Osteoblast (primary cell): ENCODE measurements at regions not wholly inside any gene's neighbourhood (a gene's known extent, or its start where the extent isn't known, plus 50 kb on each side); places are given as distances from the start of the nearest gene placed in this dataset.

Experiments
- DNase-seq: peaks from one replicate; pipeline ENCODE4 v3.0.0; 2011; ENCODE audit warnings: low spot score, mixed read lengths; ENCODE audit not compliant: insufficient read length; ENCODE audit errors: missing footprints
- H2AFZ ChIP-seq: 2 replicates; pipeline ENCODE4 v1.6.0; 2011; ENCODE audit warnings: mild to moderate bottlenecking, low read length
- H3K27ac ChIP-seq: 2 replicates; pipeline ENCODE4 v1.5.1; 2011; ENCODE audit warnings: mild to moderate bottlenecking, low read depth, low read length, moderate library complexity
- H3K27me3 ChIP-seq: 2 replicates; pipeline ENCODE4 v1.6.0; 2012; ENCODE audit warnings: mild to moderate bottlenecking, control low read depth, inconsistent platforms, low read length, moderate library complexity; ENCODE audit not compliant: insufficient read depth
- H3K36me3 ChIP-seq: 2 replicates; pipeline ENCODE4 v1.5.1; 2011; ENCODE audit warnings: mild to moderate bottlenecking, low read length, control low read depth, moderate library complexity; ENCODE audit not compliant: insufficient read depth
- H3K4me1 ChIP-seq: 2 replicates; pipeline ENCODE4 v1.5.1; 2011; ENCODE audit warnings: mild to moderate bottlenecking, low read length, control low read depth, moderate library complexity; ENCODE audit not compliant: insufficient read depth
- H3K4me2 ChIP-seq: 2 replicates; pipeline ENCODE4 v1.6.0; 2011; ENCODE audit warnings: mild to moderate bottlenecking, low read length; ENCODE audit not compliant: insufficient read depth
- H3K4me3 ChIP-seq: fragments of 200-600 bp; sonication (generic); 3 replicates; pipeline ENCODE4 v1.5.1; 2012; ENCODE audit warnings: mild to moderate bottlenecking, low read length, inconsistent platforms; ENCODE audit not compliant: insufficient read depth
- H3K79me2 ChIP-seq: 2 replicates; pipeline ENCODE4 v1.6.0; 2012; ENCODE audit warnings: mild to moderate bottlenecking, low read length, control low read depth, inconsistent platforms; ENCODE audit not compliant: insufficient read depth
- H3K9me3 ChIP-seq: 2 replicates; pipeline ENCODE4 v1.5.1; 2011; ENCODE audit warnings: low read depth, low read length, control low read depth
- H4K20me1 ChIP-seq: 2 replicates; pipeline ENCODE4 v1.6.0; 2012; ENCODE audit warnings: mild to moderate bottlenecking, low read length, control low read depth; ENCODE audit not compliant: insufficient read depth
- CTCF ChIP-seq: IDR thresholded peaks from 2 replicates; pipeline ENCODE4 v1.5.1; 2011; ENCODE audit warnings: mild to moderate bottlenecking, low read depth, low read length, moderate library complexity; ENCODE audit errors: extremely low read depth

- Histone ChIP-seq H3K27me3 (peaks cover 21% of the 10 kb centered on the region), H3K4me1 (no peaks in the 10 kb centered on the region), H3K4me3 (no peak overlapping the region), H3K36me3 (no peaks in the 10 kb centered on the region), H2AFZ (no peak overlapping the region), H3K9me3 (no peaks in the 10 kb centered on the region), H3K27ac (no peak overlapping the region), H3K79me2 (no peaks in the 10 kb centered on the region), H3K4me2 (no peak overlapping the region), H4K20me1 (no peaks in the 10 kb centered on the region)
- no peak for TF ChIP-seq CTCF
- no peak for DNase-seq
Observed at GRCh38 chr15:77691607-77692006, 58.9 kb upstream of the LINGO1 start.

DNA sequence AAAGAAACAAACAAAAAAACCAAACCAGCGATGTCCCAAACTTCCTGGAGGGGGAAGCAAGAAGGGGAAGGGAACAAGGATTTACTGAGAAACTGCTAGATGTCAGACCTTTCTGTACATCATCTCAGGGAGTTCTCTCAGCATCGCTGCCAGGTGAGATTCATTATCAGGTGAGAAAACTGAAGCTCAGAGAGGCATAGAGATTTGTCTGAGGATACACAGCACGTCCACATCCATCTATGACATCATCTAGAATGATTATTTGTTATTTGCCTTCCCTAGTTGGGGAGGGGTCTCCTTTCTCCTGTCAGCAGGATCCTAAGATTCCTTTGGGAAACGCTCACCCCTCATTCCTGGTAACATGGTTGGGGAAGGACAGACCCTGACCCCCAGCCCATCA is 57.1 kb upstream of the LINGO1 start:
- H3K79me2 ChIP-seq, result no peaks in the 10 kb centered on the region
- H3K36me3 ChIP-seq, result no peaks in the 10 kb centered on the region
- H3K4me3 ChIP-seq, result no peak overlapping the region
- no peak overlapping the region for H3K4me2 ChIP-seq
- H3K27me3 ChIP-seq, result peaks cover 7% of the 10 kb centered on the region
- H3K4me1 ChIP-seq, result no peaks in the 10 kb centered on the region
- H2AFZ ChIP-seq, result no peak overlapping the region
- DNase-seq, result peak; percentile 75
- no peak overlapping the region for H3K27ac ChIP-seq
- no peak for TF ChIP-seq CTCF
- no peaks in the 10 kb centered on the region for H4K20me1 ChIP-seq
- H3K9me3 ChIP-seq, result no peaks in the 10 kb centered on the region

GRCh38 chr15:77688693-77689092 is 56.0 kb upstream of the LINGO1 start:
- Histone ChIP-seq H3K36me3 (no peaks in the 10 kb centered on the region), H4K20me1 (no peaks in the 10 kb centered on the region), H3K79me2 (no peaks in the 10 kb centered on the region), H3K9me3 (no peaks in the 10 kb centered on the region), H2AFZ (no peak overlapping the region), H3K4me3 (no peak overlapping the region), H3K4me2 (no peak overlapping the region), H3K27ac (no peak overlapping the region), H3K27me3 (peaks cover 6% of the 10 kb centered on the region), H3K4me1 (no peaks in the 10 kb centered on the region)
- TF ChIP-seq CTCF, result no peak
- DNase-seq, result peak; percentile 53

DNA sequence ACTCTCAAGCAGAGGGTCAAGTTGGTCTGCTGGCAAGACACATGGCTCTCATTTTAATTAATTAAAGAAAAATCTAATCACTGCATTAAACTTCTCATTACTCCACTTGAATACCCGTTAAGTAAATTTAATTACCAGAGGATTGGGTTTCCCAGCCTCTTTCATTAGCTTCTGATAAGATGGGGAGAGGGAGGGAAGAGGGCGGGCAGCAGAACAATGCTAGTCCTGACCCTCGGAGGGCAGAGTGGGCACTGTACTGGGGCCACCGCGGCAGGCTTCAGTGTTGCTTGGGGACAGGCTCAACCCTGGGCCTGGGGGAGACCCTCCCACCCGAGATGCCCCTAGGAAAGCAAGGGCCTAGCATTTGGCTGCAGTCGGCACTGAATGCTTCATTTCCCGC is 55.6 kb upstream of the LINGO1 start:
- H4K20me1 ChIP-seq, result no peaks in the 10 kb centered on the region
- H3K36me3 ChIP-seq, result no peaks in the 10 kb centered on the region
- H3K27me3 ChIP-seq, result peaks cover 6% of the 10 kb centered on the region
- no peak overlapping the region for H3K4me3 ChIP-seq
- no peak overlapping the region for H3K27ac ChIP-seq
- DNase-seq, result peak; percentile 47
- no peak for TF ChIP-seq CTCF
- H3K4me1 ChIP-seq, result no peaks in the 10 kb centered on the region
- no peak overlapping the region for H2AFZ ChIP-seq
- H3K4me2 ChIP-seq, result no peak overlapping the region
- no peaks in the 10 kb centered on the region for H3K79me2 ChIP-seq
- H3K9me3 ChIP-seq, result no peaks in the 10 kb centered on the region
